NT2/D1 (cell line): ENCODE measurements at regions not wholly inside any gene's neighbourhood (a gene's known extent, or its start where the extent isn't known, plus 50 kb on each side); places are given as distances from the start of the nearest gene placed in this dataset.

Experiments
- SUZ12 ChIP-seq: IDR thresholded peaks from 2 replicates; pipeline ENCODE4 v1.6.1; 2011; ENCODE audit not compliant: insufficient read length, insufficient read depth; ENCODE audit errors: extremely low read depth
- ZNF274 ChIP-seq: IDR thresholded peaks from 2 replicates; pipeline ENCODE4 v1.6.1; 2011; ENCODE audit warnings: mild to moderate bottlenecking, low read depth, low read length

- no peak for TF ChIP-seq ZNF274
- no peak for TF ChIP-seq SUZ12
Measured at GRCh38 chr1:106523497-106523896, 533.0 kb upstream of the PRMT6 start.
